Central memory CD4-positive, alpha-beta T cell (primary cell): ENCODE measurements at regions not wholly inside any gene's neighbourhood (a gene's known extent, or its start where the extent isn't known, plus 50 kb on each side); places are given as distances from the start of the nearest gene placed in this dataset.
"Not testable (repeated sequence)": the region's sequence is repeated elsewhere in the genome, so short reads cannot be mapped to it uniquely, and the experiment has no call there.

Source experiments
- DNase-seq: peaks from one replicate; pipeline ENCODE4 v3.0.0; 2022

DNA sequence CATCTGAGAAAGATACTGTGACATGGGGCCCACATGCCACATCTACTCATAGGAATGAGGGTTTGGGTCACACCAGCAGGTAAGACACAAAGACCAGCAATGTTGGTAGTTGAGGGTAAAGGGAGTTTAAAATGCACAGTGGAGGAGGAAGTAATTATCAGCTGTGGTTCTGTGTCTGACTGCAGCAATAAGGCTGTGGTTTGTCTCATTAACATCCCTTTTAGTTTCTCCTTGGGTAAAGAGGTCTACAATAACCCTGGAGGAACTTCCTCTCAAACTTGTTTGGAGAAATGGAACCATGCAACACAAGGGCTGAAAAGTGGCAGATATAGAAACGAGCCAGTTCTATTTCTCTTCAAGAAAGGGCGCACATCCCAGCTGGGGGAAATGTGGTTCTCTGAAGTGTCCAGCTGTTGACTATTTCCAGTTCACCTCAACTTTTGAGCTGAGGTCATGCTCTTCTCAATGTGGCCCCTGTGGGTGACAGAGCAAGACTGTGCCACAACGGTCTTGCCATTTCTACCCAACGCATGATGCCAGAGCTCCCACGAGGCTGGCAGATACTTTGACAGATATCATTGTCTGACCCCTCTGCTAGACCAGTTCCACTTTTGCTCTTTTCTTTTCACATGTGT lies 234.3 kb downstream of the SQOR start:
- DNase-seq = no peak

GRCh38 chr15:45871121-45871855 lies 236.5 kb downstream of the SQOR start:
- DNase-seq = no peak

DNA sequence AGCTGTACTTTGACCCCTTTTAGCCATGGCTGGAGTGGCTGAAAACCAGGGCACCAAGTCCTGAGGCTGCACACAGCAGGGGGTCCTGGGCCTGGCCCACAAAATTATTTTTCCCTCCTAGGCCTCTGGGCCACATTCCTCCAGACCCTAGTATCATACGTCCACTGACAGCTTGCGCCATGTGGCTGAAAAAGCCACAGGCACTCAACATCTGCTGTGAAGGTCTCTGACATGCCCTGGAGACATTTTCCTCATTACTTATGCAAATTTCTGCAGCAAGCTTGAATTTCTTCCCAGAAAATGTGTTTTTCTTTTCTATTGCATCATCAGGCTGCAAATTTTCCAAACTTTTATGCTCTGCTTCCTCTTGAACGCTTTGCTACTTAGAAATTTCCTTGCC lies 239.0 kb downstream of the SQOR start:
- DNase-seq = no peak

GRCh38 chr15:45874566-45874965 lies 239.7 kb downstream of the SQOR start:
- not testable (repeated sequence) for DNase-seq

GRCh38 chr15:45884289-45884688 lies 249.5 kb downstream of the SQOR start:
- no peak for DNase-seq

DNA sequence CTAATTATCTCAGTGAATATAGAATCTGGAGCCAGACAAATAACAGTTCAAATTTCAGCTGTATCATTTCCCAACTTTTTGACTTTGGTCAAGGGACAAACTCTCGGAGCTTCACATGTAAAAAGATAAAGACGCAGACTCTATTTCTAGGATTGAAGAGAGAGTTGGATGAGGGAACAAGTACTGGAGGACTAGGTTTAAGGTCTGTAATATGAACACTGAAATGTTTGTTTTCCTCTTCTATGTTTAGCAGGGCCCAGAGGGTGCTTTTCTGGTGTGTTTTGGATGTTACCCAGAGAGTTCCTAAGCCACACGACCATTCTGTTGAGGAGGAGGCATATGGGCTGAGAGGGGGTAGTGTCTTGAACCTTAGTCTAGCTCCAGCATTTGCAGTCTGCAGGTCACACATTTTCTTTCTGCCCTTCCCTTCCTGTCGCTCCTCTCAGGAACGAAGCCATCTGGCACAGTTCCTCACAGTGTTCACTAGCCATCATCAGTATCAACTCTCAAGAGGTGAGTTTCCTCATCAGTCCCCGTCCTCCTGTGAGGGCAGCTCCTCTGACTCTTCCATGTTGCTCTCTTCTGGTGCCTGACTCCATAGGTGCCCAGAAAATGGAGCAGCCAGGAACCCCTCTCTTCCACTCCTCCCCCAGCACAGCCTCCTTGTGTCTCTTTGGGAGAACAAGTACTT lies 250.1 kb downstream of the SQOR start:
- no peak for DNase-seq

- no peak for DNase-seq
Measured at GRCh38 chr15:45885801-45886200, 251.0 kb downstream of the SQOR start.

DNA sequence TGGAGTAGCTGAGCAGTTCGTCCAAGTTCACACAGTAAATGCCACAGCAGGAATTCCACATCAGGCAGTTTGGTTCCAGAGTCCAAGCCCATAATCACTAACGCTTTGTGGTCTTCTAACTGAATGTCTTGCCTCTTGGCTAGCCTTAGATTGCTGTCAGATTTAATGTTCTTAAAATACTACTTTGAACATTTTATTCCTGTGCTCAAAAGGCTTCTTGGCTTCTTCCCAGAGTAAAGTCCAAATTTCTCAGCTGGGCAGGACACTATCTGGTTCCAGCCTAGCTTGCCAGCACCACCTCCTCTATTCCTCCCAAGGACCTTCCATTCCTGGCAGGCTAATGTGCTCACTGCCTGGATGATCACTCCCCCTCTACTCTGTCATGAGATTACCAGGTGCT lies 256.9 kb downstream of the SQOR start:
- no peak for DNase-seq

- DNase-seq = no peak
Measured at GRCh38 chr15:45892182-45892581, 257.4 kb downstream of the SQOR start.

DNA sequence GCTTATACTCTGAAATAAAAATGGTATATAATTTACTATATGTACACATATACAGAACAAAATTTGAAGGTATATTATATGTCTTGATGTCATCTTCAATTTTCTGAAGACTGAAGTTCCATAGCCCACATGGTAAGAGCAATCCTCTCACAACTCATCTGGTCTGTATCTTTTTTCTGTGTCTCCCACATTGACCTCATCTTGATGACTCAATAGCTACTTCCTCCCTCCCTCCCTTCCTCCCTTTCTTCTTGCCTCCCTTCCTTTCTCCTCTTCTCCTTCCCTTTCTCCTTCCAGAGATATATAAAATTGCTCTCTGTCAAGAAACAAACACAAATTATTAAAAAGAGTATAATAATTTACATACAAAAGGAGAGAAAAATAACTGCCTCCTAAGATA lies 268.5 kb downstream of the SQOR start:
- DNase-seq = no peak

- no peak for DNase-seq
Measured at GRCh38 chr15:45904019-45904418, 269.2 kb downstream of the SQOR start.

- no peak for DNase-seq
Measured at GRCh38 chr15:45906230-45906629, 271.4 kb downstream of the SQOR start.

- no peak for DNase-seq
Measured at GRCh38 chr15:45910671-45911070, 275.8 kb downstream of the SQOR start.

GRCh38 chr15:45913451-45913850 lies 278.6 kb downstream of the SQOR start:
- DNase-seq = no peak

- no peak for DNase-seq
Measured at GRCh38 chr15:45914425-45914824, 279.6 kb downstream of the SQOR start.

DNA sequence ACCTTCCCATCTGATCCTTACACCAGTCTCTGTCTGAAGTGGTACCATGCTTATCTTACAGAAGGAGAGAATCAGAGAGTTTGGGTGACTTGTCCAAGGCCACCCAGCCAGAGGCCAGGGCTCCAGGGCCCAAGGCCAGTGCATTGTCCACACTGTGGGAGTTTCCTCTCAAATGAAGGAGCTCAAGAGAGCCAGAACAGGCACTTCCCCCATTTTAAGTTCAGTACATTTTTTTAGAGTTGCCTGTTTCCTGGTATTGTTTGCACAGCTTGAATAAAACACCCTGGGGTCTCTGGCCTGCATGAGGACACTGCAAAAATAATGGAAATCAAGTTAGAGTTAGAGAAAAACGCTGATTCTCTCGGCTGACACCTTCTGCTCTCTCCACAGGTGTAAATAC lies 284.0 kb downstream of the SQOR start:
- DNase-seq = no peak

GRCh38 chr15:45919806-45920205 lies 285.0 kb downstream of the SQOR start:
- DNase-seq = no peak

- DNase-seq = no peak
Measured at GRCh38 chr15:45921376-45921775, 286.5 kb downstream of the SQOR start.

GRCh38 chr15:45921978-45922377 lies 287.1 kb downstream of the SQOR start:
- DNase-seq = no peak

GRCh38 chr15:45941367-45941766 lies 306.5 kb downstream of the SQOR start:
- DNase-seq = no peak

GRCh38 chr15:45943240-45943639 lies 308.4 kb downstream of the SQOR start:
- DNase-seq = no peak

- no peak for DNase-seq
Measured at GRCh38 chr15:45946111-45946510, 311.3 kb downstream of the SQOR start.

DNA sequence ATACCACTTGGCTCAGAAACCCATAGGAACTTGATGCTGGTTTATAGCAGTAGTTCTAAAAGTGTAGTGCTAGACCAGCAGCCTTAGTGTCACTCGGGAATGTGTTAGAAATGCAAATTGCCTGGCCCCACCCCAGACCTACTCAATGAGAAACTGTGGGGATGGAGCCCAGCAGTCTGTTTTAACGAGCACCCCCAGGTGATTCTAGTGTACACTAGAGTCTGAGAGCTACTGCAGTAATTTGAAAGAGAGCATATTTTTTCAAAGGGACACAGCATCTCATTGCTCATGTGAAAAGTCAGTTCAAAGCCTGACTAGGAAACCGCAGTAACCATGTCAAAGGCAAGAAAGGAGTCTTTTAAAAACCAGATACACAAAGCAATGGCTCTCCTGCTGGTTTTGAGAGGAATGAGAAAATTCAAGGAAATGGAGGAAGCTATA lies 313.4 kb downstream of the SQOR start:
- DNase-seq = no peak

DNA sequence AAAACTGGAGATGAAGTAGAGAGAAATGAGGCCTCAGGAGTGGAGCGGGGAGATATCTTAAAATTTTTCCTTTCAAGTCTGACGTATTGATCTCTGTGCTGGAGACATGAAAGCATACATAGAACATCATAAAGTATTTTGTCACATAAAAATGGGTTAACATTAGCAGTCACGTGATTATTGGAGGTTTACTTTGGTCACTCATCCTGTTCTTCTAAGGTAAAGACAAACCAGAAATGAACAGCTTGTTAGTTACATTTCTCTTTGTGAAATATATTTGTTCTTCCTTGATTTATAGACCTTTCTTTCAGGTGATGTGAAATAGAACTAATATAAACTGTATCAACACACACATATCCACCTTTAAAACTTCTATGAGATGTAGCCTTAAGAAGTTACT lies 324.1 kb downstream of the SQOR start:
- no peak for DNase-seq
